ENCODE measurements at regions not wholly inside any gene's neighbourhood (a gene's known extent, or its start where the extent isn't known, plus 50 kb on each side); places are given as distances from the start of the nearest gene placed in this dataset.
"Not testable (repeated sequence)": the region's sequence is repeated elsewhere in the genome, so short reads cannot be mapped to it uniquely, and the experiment has no call there.

- DNase-seq, result no peak
These were observed 919.7 kb upstream of the GYPC start for GRCh38 chr2:125736306-125736705.

GRCh38 chr2:125745514-125745913, 910.4 kb upstream of the GYPC start:
- DNase-seq, result no peak

- no peak for DNase-seq
These were observed 909.4 kb upstream of the GYPC start for GRCh38 chr2:125746321-125747164.

GRCh38 chr2:125747165-125747425, 908.9 kb upstream of the GYPC start:
- DNase-seq, result no peak

GRCh38 chr2:125756431-125756830, 899.5 kb upstream of the GYPC start:
- DNase-seq, result no peak

GRCh38 chr2:125796784-125797183, 859.2 kb upstream of the GYPC start:
- DNase-seq, result no peak

GRCh38 chr2:125797192-125797591, 858.8 kb upstream of the GYPC start:
- no peak for DNase-seq

GRCh38 chr2:125822746-125823145, 833.2 kb upstream of the GYPC start:
- DNase-seq, result no peak

- DNase-seq, result not testable (repeated sequence)
These were observed 830.2 kb upstream of the GYPC start for GRCh38 chr2:125825781-125826180.

- no peak for DNase-seq
These were observed 818.8 kb upstream of the GYPC start for GRCh38 chr2:125837128-125837527.

GRCh38 chr2:125837611-125838010, 818.3 kb upstream of the GYPC start:
- DNase-seq, result no peak

- no peak for DNase-seq
These were observed 816.0 kb upstream of the GYPC start for GRCh38 chr2:125839945-125840344.

- DNase-seq, result no peak
These were observed 813.9 kb upstream of the GYPC start for GRCh38 chr2:125842041-125842440.

- no peak for DNase-seq
These were observed 805.4 kb upstream of the GYPC start for GRCh38 chr2:125850541-125850940.

- DNase-seq, result no peak
These were observed 803.6 kb upstream of the GYPC start for GRCh38 chr2:125852364-125852763.

- no peak for DNase-seq
These were observed 802.3 kb upstream of the GYPC start for GRCh38 chr2:125853626-125854025.

GRCh38 chr2:125855204-125855603, 800.8 kb upstream of the GYPC start:
- DNase-seq, result no peak

- DNase-seq, result no peak
These were observed 797.8 kb upstream of the GYPC start for GRCh38 chr2:125857971-125858794.

GRCh38 chr2:125861461-125861860, 794.5 kb upstream of the GYPC start:
- DNase-seq, result no peak

GRCh38 chr2:125867908-125868307, 788.0 kb upstream of the GYPC start:
- no peak for DNase-seq

- no peak for DNase-seq
These were observed 785.7 kb upstream of the GYPC start for GRCh38 chr2:125870264-125870663.

- DNase-seq, result no peak
These were observed 785.2 kb upstream of the GYPC start for GRCh38 chr2:125870746-125871145.

GRCh38 chr2:125874564-125874963, 781.4 kb upstream of the GYPC start:
- DNase-seq, result no peak

- no peak for DNase-seq
These were observed 770.6 kb upstream of the GYPC start for GRCh38 chr2:125885340-125885739.

Data from activated naive CD4-positive, alpha-beta T cell (primary cell).